K562 (cell line): ENCODE measurements at regions not wholly inside any gene's neighbourhood (a gene's known extent, or its start where the extent isn't known, plus 50 kb on each side); places are given as distances from the start of the nearest gene placed in this dataset.

Source experiments
- ATAC-seq: fragments of 200-7000 bp; cut with Tn5 transposase; 3 replicates; pipeline ENCODE4 v1.9.1; 2020; ENCODE audit warnings: moderate library complexity
- BruUV-seq: library from RNA; stranded (reverse); fragments of 400-500 nt; replicated peaks from 2 replicates; lab custom pipeline; 2021; lab: Mats Ljungman, UMichigan
- CTCF ChIA-PET: fragments of 300-600 bp; formaldehyde crosslinking; extraction: SDS; loops from one replicate; lab custom pipeline; 2021; ENCODE audit warnings: low intra/inter-chr PET ratio; lab: Yijun Ruan, JAX
- POLR2A ChIA-PET: fragments of 300-600, 350-650 bp; sonication (Branson Sonifier 250); formaldehyde crosslinking; extraction: SDS; loops from one replicate; lab custom pipeline; 2021; ENCODE audit warnings: antibody characterized with exemption, inconsistent platforms; lab: Yijun Ruan, JAX
- DNase-seq, 4 experiments: peaks; one replicate each; pipeline versions ENCODE4 v3.0.0 to v3.0.0-alpha.2; 2011 to 2018; ENCODE audit warnings: low spot score in 3 of 4, mixed read lengths in 3 of 4; ENCODE audit errors: extremely low read depth in 1 of 4
- FAIRE-seq: peaks from 2 replicates; lab custom pipeline; 2011; peaks lifted over from hg19 to GRCh38; lab: Jason Lieb, UNC
- H2AFZ ChIP-seq: 2 replicates; pipeline ENCODE4 v1.6.0; 2011; ENCODE audit warnings: low read depth, low read length, control low read depth, inconsistent platforms
- H3K27ac ChIP-seq: fragments of 200-600 bp; 3 replicates; pipeline ENCODE4 v1.8.0; 2011; ENCODE audit warnings: low read depth, mild to moderate bottlenecking, control low read depth, inconsistent platforms, low read length, moderate library complexity, mixed read lengths; ENCODE audit errors: extremely low read depth
- H3K27me3 ChIP-seq, 2 experiments: fragments of 300-600 bp in 1 of 2; 2 replicates in 1 of 2; 3 replicates in 1 of 2; pipeline versions ENCODE4 v1.6.0 to v1.8.0; 2011; ENCODE audit warnings: inconsistent platforms in 2 of 2, low read length in 2 of 2, mild to moderate bottlenecking in 1 of 2, mixed read lengths in 1 of 2, moderate library complexity in 1 of 2; ENCODE audit not compliant: control insufficient read depth in 2 of 2, insufficient read depth in 2 of 2
- H3K36me3 ChIP-seq: fragments of 300-600 bp; 3 replicates; pipeline ENCODE4 v1.8.0; 2011; ENCODE audit warnings: mild to moderate bottlenecking, low read length, inconsistent platforms; ENCODE audit not compliant: control insufficient read depth, insufficient read depth
- H3K4me1 ChIP-seq, 2 experiments: fragments of 200-600 bp in 1 of 2; replicated peaks in 1 of 2; 2 replicates in 1 of 2; 3 replicates in 1 of 2; pipeline versions ENCODE4 v1.5.1 to v1.8.0; 2011; ENCODE audit warnings: inconsistent platforms in 2 of 2, low read length in 2 of 2, mild to moderate bottlenecking in 1 of 2, mixed read lengths in 1 of 2, moderate library complexity in 1 of 2; ENCODE audit not compliant: control insufficient read depth in 2 of 2, insufficient read depth in 2 of 2
- H3K4me2 ChIP-seq: 2 replicates; pipeline ENCODE4 v1.6.1; 2011; ENCODE audit warnings: low read length, control low read depth, inconsistent platforms, mixed read lengths; ENCODE audit not compliant: insufficient read depth
- H3K4me3 ChIP-seq: fragments of 200-600 bp; sonication (generic), shearing (Covaris generic); 2 replicates; pipeline ENCODE4 v1.5.1; 2016; ENCODE audit warnings: control low read depth, inconsistent platforms
- H3K79me2 ChIP-seq: fragments of 200-600 bp; 3 replicates; pipeline ENCODE4 v1.8.0; 2011; ENCODE audit warnings: low read length, inconsistent platforms; ENCODE audit not compliant: control insufficient read depth, insufficient read depth
- H3K9ac ChIP-seq, 2 experiments: 2 replicates each; pipeline versions ENCODE4 v1.6.0 to v1.6.1; 2011; ENCODE audit warnings: low read depth in 2 of 2, low read length in 2 of 2, control low read depth in 1 of 2, inconsistent platforms in 1 of 2, mild to moderate bottlenecking in 1 of 2, mixed read lengths in 1 of 2; ENCODE audit not compliant: insufficient read depth in 1 of 2
- H3K9me1 ChIP-seq: one replicate; pipeline ENCODE4 v1.6.0; 2011; ENCODE audit warnings: inconsistent platforms, mild to moderate bottlenecking, low read length, moderate library complexity; ENCODE audit not compliant: control insufficient read depth, insufficient read depth
- H3K9me3 ChIP-seq: replicated peaks from 2 replicates; pipeline ENCODE4 v1.5.1; 2011; ENCODE audit warnings: low read depth, low read length, inconsistent platforms; ENCODE audit not compliant: control insufficient read depth, insufficient read depth
- H4K20me1 ChIP-seq: replicated peaks from 2 replicates; pipeline ENCODE4 v1.6.1; 2011; ENCODE audit warnings: low read length, inconsistent platforms, mixed read lengths; ENCODE audit not compliant: control insufficient read depth, insufficient read depth
- BDP1 ChIP-seq: IDR thresholded peaks from 3 replicates; pipeline ENCODE4 v1.6.1; 2011; ENCODE audit not compliant: insufficient read length, insufficient read depth
- CBFA2T3 ChIP-seq: fragments of 450-650 bp; IDR thresholded peaks from 2 replicates; pipeline ENCODE4 v1.6.1; 2017
- ESRRB ChIP-seq: fragments of 250-450 bp; sonication (Bioruptor Pico); IDR thresholded peaks from 2 replicates; pipeline ENCODE4 v1.5.0; 2020; ENCODE audit warnings: mild to moderate bottlenecking, moderate library complexity, borderline replicate concordance
- FOXK1 ChIP-seq: sonication (generic); formaldehyde crosslinking; IDR thresholded peaks from 2 replicates; pipeline ENCODE4 v1.8.0; 2022; ENCODE audit warnings: missing genetic modification reagents, mild to moderate bottlenecking, borderline replicate concordance
- MXI1 ChIP-seq: IDR thresholded peaks from 2 replicates; pipeline ENCODE4 v1.6.1; 2011; ENCODE audit warnings: low read depth, mild to moderate bottlenecking, improper control_type of control experiment, low read length
- POLR2AphosphoS5 ChIP-seq: IDR thresholded peaks from 2 replicates; pipeline ENCODE4 v1.6.1; 2011; ENCODE audit warnings: mild to moderate bottlenecking, low read depth, low read length, moderate library complexity; ENCODE audit not compliant: control insufficient read depth, insufficient read depth
- RFX1 ChIP-seq: fragments of 450-650 bp; IDR thresholded peaks from 2 replicates; pipeline ENCODE4 v1.6.1; 2016; ENCODE audit warnings: mild to moderate bottlenecking, moderate library complexity
- RFX5 ChIP-seq: IDR thresholded peaks from 2 replicates; pipeline ENCODE4 v1.6.1; 2011; ENCODE audit warnings: low read depth, mild to moderate bottlenecking, improper control_type of control experiment, low read length
- SIN3B ChIP-seq: fragments of 450-650 bp; IDR thresholded peaks from 2 replicates; pipeline ENCODE4 v1.6.1; 2017; ENCODE audit warnings: low read depth, mild to moderate bottlenecking, moderate library complexity
- SRF ChIP-seq, 2 experiments: fragments of 250-450, 450-650 bp in 1 of 2; sonication (Bioruptor Pico) in 1 of 2; sonication (generic) in 1 of 2; formaldehyde crosslinking; IDR thresholded peaks; 2 replicates each; pipeline versions ENCODE4 v1.5.0 to v1.5.1; 2020 to 2022; ENCODE audit warnings: mild to moderate bottlenecking in 1 of 2, missing genetic modification reagents in 1 of 2
- SRSF1 ChIP-seq: fragments of 200-400 bp; formaldehyde crosslinking; IDR thresholded peaks from 2 replicates; pipeline ENCODE4 v1.6.1; 2017; ENCODE audit warnings: mild to moderate bottlenecking, low read depth, low read length, moderate library complexity
- ZNF143 ChIP-seq: sonication (generic); formaldehyde crosslinking; IDR thresholded peaks from 2 replicates; pipeline ENCODE4 v1.9.0; 2022; ENCODE audit warnings: mild to moderate bottlenecking, missing genetic modification reagents
- ZNF232 ChIP-seq: sonication (generic); formaldehyde crosslinking; IDR thresholded peaks from 2 replicates; pipeline ENCODE4 v1.8.0; 2022; ENCODE audit warnings: mild to moderate bottlenecking, missing genetic modification reagents
- ZNF282 ChIP-seq: sonication (generic); formaldehyde crosslinking; IDR thresholded peaks from 2 replicates; pipeline ENCODE4 v1.8.1; 2023; ENCODE audit warnings: missing genetic modification reagents
- ZNF408 ChIP-seq: fragments of 250-450 bp; sonication (Bioruptor Pico); IDR thresholded peaks from 2 replicates; pipeline ENCODE4 v1.4.0; 2020; ENCODE audit warnings: low read depth, mild to moderate bottlenecking, moderate library complexity
- ZNF57 ChIP-seq: fragments of 450-650 bp; formaldehyde crosslinking; IDR thresholded peaks from 2 replicates; pipeline ENCODE4 v1.4.0; 2020; ENCODE audit warnings: mild to moderate bottlenecking, moderate library complexity
- WGBS: fragments of 100-300 bp; shearing (Covaris generic); methylation state at CpG from one replicate; pipeline ENCODE4 v1.1.6; 2016; ENCODE audit warnings: low coverage, mixed read lengths; ENCODE audit not compliant: insufficient coverage; ENCODE audit errors: missing lambda C conversion rate; 5-methylcytosine and 5-hydroxymethylcytosine counted together
- in situ Hi-C: fragments of 300-500 bp; cut with MboI; formaldehyde crosslinking; loops from 4 replicates; pipeline ENCODE4 v1.15.0; 2018; ENCODE audit warnings: inconsistent platforms, mixed read lengths
- intact Hi-C: fragments of 100-400 bp; cut with micrococcal nuclease; formaldehyde crosslinking; loops from 2 replicates; pipeline ENCODE4 v1.14.2; 2022
- TF ChIP-seq, protein P1 (sequence below): sonication (generic); formaldehyde crosslinking; IDR thresholded peaks from 2 replicates; pipeline ENCODE4 v1.8.0; 2022; ENCODE audit warnings: mild to moderate bottlenecking, missing genetic modification reagents
- TF ChIP-seq, protein P2 (sequence below): fragments of 250-450 bp; sonication (Bioruptor Pico); IDR thresholded peaks from 2 replicates; pipeline ENCODE4 v1.8.0; 2022; ENCODE audit warnings: moderate library complexity, mild to moderate bottlenecking, inconsistent platforms
- TF ChIP-seq, protein P3 (sequence below): fragments of 250-450 bp; sonication (Bioruptor Pico); IDR thresholded peaks from 2 replicates; pipeline ENCODE4 v1.4.0; 2020; ENCODE audit warnings: mild to moderate bottlenecking, moderate library complexity

DNA sequence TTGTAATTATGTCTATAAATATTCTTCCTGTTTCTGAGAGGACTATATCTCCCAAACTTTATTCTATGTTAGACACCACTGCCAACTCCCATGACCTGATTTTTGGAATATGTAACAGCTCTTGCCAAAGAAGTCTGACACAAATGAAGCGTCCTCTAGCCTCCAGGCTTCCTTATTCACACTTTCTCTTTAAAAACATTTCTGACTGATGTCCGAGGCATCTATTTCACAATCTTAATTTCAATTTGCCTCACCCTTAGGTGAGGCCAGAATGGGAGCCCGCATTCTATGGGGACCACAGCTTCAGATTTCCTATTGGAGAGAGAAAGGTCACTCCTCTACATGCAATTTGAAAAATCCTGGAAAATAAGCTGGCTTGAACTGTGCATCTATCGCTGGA lies 873.2 kb downstream of the GATA3 start:
- no peak for DNase-seq
- Histone ChIP-seq H3K9me3 (no peaks in the 10 kb centered on the region; the same call in 1 of the 2 replicates), H3K9ac (no peak overlapping the region), H3K4me2 (no peak overlapping the region), H4K20me1 (no peaks in the 10 kb centered on the region), H3K27me3 (no peaks in the 10 kb centered on the region), H3K27ac (no peak overlapping the region), H3K9me1 (no peaks in the 10 kb centered on the region), H3K79me2 (no peaks in the 10 kb centered on the region), H2AFZ (no peak overlapping the region), H3K4me1 (no peaks in the 10 kb centered on the region), H3K4me3 (no peak overlapping the region), H3K36me3 (no peaks in the 10 kb centered on the region)
- in situ Hi-C loops: no loop called here
- no peak for FAIRE-seq
- ChIA-PET CTCF (no interaction called here), POLR2A (no interaction called here)
- WGBS: 3% methylated on average over 3 of the region's 4 CpGs
- intact Hi-C loops: no loop called here
- TF ChIP-seq ZNF232 (CRISPR knock-in tag) (no peak), SRF (CRISPR knock-in tag; IDR thresholded peaks at IDR 0.05) (no peak), SRSF1 (no peak), POLR2AphosphoS5 (no peak), RFX5 (no peak), RFX1 (no peak), ESRRB (CRISPR knock-in tag) (no peak), ZNF408 (no peak), ZNF282 (CRISPR knock-in tag) (no peak), FOXK1 (no peak), BDP1 (no peak), SIN3B (no peak), ZNF57 (CRISPR knock-in tag) (no peak), CBFA2T3 (no peak), ZNF143 (no peak), MXI1 (no peak)
- TF ChIP-seq, protein P1, sequence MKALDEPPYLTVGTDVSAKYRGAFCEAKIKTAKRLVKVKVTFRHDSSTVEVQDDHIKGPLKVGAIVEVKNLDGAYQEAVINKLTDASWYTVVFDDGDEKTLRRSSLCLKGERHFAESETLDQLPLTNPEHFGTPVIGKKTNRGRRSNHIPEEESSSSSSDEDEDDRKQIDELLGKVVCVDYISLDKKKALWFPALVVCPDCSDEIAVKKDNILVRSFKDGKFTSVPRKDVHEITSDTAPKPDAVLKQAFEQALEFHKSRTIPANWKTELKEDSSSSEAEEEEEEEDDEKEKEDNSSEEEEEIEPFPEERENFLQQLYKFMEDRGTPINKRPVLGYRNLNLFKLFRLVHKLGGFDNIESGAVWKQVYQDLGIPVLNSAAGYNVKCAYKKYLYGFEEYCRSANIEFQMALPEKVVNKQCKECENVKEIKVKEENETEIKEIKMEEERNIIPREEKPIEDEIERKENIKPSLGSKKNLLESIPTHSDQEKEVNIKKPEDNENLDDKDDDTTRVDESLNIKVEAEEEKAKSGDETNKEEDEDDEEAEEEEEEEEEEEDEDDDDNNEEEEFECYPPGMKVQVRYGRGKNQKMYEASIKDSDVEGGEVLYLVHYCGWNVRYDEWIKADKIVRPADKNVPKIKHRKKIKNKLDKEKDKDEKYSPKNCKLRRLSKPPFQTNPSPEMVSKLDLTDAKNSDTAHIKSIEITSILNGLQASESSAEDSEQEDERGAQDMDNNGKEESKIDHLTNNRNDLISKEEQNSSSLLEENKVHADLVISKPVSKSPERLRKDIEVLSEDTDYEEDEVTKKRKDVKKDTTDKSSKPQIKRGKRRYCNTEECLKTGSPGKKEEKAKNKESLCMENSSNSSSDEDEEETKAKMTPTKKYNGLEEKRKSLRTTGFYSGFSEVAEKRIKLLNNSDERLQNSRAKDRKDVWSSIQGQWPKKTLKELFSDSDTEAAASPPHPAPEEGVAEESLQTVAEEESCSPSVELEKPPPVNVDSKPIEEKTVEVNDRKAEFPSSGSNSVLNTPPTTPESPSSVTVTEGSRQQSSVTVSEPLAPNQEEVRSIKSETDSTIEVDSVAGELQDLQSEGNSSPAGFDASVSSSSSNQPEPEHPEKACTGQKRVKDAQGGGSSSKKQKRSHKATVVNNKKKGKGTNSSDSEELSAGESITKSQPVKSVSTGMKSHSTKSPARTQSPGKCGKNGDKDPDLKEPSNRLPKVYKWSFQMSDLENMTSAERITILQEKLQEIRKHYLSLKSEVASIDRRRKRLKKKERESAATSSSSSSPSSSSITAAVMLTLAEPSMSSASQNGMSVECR (CRISPR knock-in tag): no peak
- TF ChIP-seq, protein P2, sequence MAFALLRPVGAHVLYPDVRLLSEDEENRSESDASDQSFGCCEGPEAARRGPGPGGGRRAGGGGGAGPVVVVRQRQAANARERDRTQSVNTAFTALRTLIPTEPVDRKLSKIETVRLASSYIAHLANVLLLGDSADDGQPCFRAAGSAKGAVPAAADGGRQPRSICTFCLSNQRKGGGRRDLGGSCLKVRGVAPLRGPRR (CRISPR knock-in tag): no peak
- TF ChIP-seq, protein P3, sequence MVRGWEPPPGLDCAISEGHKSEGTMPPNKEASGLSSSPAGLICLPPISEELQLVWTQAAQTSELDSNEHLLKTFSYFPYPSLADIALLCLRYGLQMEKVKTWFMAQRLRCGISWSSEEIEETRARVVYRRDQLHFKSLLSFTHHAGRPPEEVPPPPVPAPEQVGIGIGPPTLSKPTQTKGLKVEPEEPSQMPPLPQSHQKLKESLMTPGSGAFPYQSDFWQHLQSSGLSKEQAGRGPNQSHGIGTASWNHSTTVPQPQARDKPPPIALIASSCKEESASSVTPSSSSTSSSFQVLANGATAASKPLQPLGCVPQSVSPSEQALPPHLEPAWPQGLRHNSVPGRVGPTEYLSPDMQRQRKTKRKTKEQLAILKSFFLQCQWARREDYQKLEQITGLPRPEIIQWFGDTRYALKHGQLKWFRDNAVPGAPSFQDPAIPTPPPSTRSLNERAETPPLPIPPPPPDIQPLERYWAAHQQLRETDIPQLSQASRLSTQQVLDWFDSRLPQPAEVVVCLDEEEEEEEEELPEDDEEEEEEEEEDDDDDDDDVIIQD (CRISPR knock-in tag): no peak
- BruUV-seq: no TSS peak
- no peak for ATAC-seq
